ENCODE measurements at regions not wholly inside any gene's neighbourhood (a gene's known extent, or its start where the extent isn't known, plus 50 kb on each side); places are given as distances from the start of the nearest gene placed in this dataset. TPM values are rescaled to one million over a fixed set of nuclear protein-coding genes. Genes with fewer than 3 reads are reported as not detected.

DNA sequence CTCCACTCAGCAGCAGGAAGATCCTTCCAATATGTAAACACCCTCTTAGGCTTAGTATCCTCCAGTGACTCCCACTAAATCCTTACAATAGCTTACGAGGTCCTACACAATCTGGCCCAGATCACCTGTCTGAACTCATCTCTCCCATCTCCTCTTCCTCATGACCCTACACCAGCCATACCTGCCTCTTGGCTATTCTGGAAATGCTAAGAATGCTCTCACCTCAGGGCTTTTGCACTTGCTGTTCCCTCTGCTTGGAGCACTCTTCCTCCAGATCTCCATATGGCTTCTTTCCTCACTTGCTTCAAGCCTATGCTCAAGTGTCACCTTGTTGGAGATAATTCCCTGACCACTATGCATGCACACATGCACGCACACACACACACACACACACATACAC, 50.8 kb upstream of the FRMD4A start:
- CTCF ChIA-PET: no interaction called here

GRCh38 chr10:14380746-14381145, 50.0 kb upstream of the FRMD4A start:
- Mint-ChIP-seq H3K9me3 (ENCODE audit: insufficient read depth) (no peaks in the 10 kb centered on the region), H3K4me3 (no peak overlapping the region), H3K4me1 (peaks cover 22% of the 10 kb centered on the region), H3K27me3 (peaks cover 43% of the 10 kb centered on the region), H3K27ac (no peak overlapping the region)
- intact Hi-C loops (cut with micrococcal nuclease): no loop called here
- Histone ChIP-seq H3K4me3 (ENCODE audit: control extremely low read depth in 1 of 5, extremely low read depth in 1 of 5, insufficient read depth in 1 of 5, low read depth in 2 of 5, low read length in 4 of 5) (no peak overlapping the region), H3K9ac (ENCODE audit: low read length) (no peak overlapping the region), H3K27ac (ENCODE audit: low read length in 2 of 2) (no peak overlapping the region), H3K36me3 (replicated peaks in 1 of 2; ENCODE audit: control extremely low read depth in 1 of 2, control insufficient read depth in 1 of 2, extremely low read depth in 1 of 2, insufficient read depth in 2 of 2, low read length in 1 of 2) (no peaks in the 10 kb centered on the region), H3K4me1 (ENCODE audit: control insufficient read depth in 2 of 2, insufficient read depth in 2 of 2, low read length in 2 of 2) (peaks cover 11 to 20% of the 10 kb centered on the region in 2 donors), H2AFZ (ENCODE audit: insufficient read depth, low read depth, low read length, poor library complexity, severe bottlenecking) (no peak overlapping the region), H3K79me2 (ENCODE audit: control insufficient read depth, insufficient read depth, low read length) (no peaks in the 10 kb centered on the region), H4K20me1 (ENCODE audit: control insufficient read depth, insufficient read depth, low read length, poor library complexity, severe bottlenecking) (no peaks in the 10 kb centered on the region), H3K27me3 (replicated peaks in 1 of 4; ENCODE audit: control extremely low read depth in 1 of 4, control insufficient read depth in 3 of 4, insufficient read depth in 4 of 4, low read length in 3 of 4) (peaks cover 0 to 14% (median 0%) of the 10 kb centered on the region in 4 experiments), H3K4me2 (replicated peaks; ENCODE audit: low read depth, low read length, poor library complexity, severe bottlenecking) (no peak overlapping the region), H3K9me3 (ENCODE audit: control extremely low read depth in 1 of 3, control insufficient read depth in 2 of 3, insufficient read depth in 1 of 3, low read length in 2 of 3) (peaks cover 0 to 3% (median 0%) of the 10 kb centered on the region in 3 donors)
- ChIA-PET CTCF (no interaction called here), POLR2A (no interaction called here)
- TF ChIP-seq, protein P1, sequence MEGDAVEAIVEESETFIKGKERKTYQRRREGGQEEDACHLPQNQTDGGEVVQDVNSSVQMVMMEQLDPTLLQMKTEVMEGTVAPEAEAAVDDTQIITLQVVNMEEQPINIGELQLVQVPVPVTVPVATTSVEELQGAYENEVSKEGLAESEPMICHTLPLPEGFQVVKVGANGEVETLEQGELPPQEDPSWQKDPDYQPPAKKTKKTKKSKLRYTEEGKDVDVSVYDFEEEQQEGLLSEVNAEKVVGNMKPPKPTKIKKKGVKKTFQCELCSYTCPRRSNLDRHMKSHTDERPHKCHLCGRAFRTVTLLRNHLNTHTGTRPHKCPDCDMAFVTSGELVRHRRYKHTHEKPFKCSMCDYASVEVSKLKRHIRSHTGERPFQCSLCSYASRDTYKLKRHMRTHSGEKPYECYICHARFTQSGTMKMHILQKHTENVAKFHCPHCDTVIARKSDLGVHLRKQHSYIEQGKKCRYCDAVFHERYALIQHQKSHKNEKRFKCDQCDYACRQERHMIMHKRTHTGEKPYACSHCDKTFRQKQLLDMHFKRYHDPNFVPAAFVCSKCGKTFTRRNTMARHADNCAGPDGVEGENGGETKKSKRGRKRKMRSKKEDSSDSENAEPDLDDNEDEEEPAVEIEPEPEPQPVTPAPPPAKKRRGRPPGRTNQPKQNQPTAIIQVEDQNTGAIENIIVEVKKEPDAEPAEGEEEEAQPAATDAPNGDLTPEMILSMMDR (IDR thresholded peaks at IDR 0.05): no peak
- no peak for TF ChIP-seq EZH2 (IDR thresholded peaks at IDR 0.05; ENCODE audit: borderline replicate concordance, insufficient read depth, low read depth, low read length, poor library complexity, severe bottlenecking)
- DNase-seq: no peak
- ATAC-seq (ENCODE audit: low read depth): no peak
- WGBS (ENCODE audit: insufficient coverage): no CpG with 5 or more reads among the region's 1 CpG

More for the DNA sequence above, 50.8 kb upstream of the FRMD4A start:
- ATAC-seq (ENCODE audit: low read depth) (no peak), DNase-seq (no peak)
- Histone ChIP-seq H3K9me3 (ENCODE audit: control extremely low read depth in 1 of 3, control insufficient read depth in 2 of 3, insufficient read depth in 1 of 3, low read length in 2 of 3) (peaks cover 0 to 3% (median 0%) of the 10 kb centered on the region in 3 donors), H3K27me3 (replicated peaks in 1 of 4; ENCODE audit: control extremely low read depth in 1 of 4, control insufficient read depth in 3 of 4, insufficient read depth in 4 of 4, low read length in 3 of 4) (peaks cover 0 to 14% (median 0%) of the 10 kb centered on the region in 4 experiments), H4K20me1 (ENCODE audit: control insufficient read depth, insufficient read depth, low read length, poor library complexity, severe bottlenecking) (no peaks in the 10 kb centered on the region), H3K4me2 (replicated peaks; ENCODE audit: low read depth, low read length, poor library complexity, severe bottlenecking) (no peak overlapping the region), H3K4me3 (ENCODE audit: control extremely low read depth in 1 of 5, extremely low read depth in 1 of 5, insufficient read depth in 1 of 5, low read depth in 2 of 5, low read length in 4 of 5) (no peak overlapping the region), H3K9ac (ENCODE audit: low read length) (no peak overlapping the region), H2AFZ (ENCODE audit: insufficient read depth, low read depth, low read length, poor library complexity, severe bottlenecking) (no peak overlapping the region), H3K79me2 (ENCODE audit: control insufficient read depth, insufficient read depth, low read length) (no peaks in the 10 kb centered on the region), H3K4me1 (ENCODE audit: control insufficient read depth in 2 of 2, insufficient read depth in 2 of 2, low read length in 2 of 2) (peaks cover 11 to 20% of the 10 kb centered on the region in 2 donors), H3K27ac (ENCODE audit: low read length in 2 of 2) (no peak overlapping the region), H3K36me3 (replicated peaks in 1 of 2; ENCODE audit: control extremely low read depth in 1 of 2, control insufficient read depth in 1 of 2, extremely low read depth in 1 of 2, insufficient read depth in 2 of 2, low read length in 1 of 2) (no peaks in the 10 kb centered on the region)
- WGBS (ENCODE audit: insufficient coverage): 58% methylated on average over 2 of the region's 2 CpGs
- POLR2A ChIA-PET: no interaction called here
- Mint-ChIP-seq H3K27ac (no peak overlapping the region), H3K4me1 (peaks cover 22% of the 10 kb centered on the region), H3K27me3 (peaks cover 38% of the 10 kb centered on the region), H3K4me3 (no peak overlapping the region), H3K9me3 (ENCODE audit: insufficient read depth) (no peaks in the 10 kb centered on the region)
- TF ChIP-seq, protein P1 (IDR thresholded peaks at IDR 0.05): no peak
- TF ChIP-seq EZH2 (IDR thresholded peaks at IDR 0.05; ENCODE audit: borderline replicate concordance, insufficient read depth, low read depth, low read length, poor library complexity, severe bottlenecking): no peak
- intact Hi-C loops (cut with micrococcal nuclease): no loop called here

Small RNA genes lying in the stretch of these regions (small RNA-seq; reads per million reads assigned to genes)
- gene MIR1265 (ENCODE audit: insufficient read length, low read depth, low replicate concordance): not detected
- not detected for gene MIR4293 (ENCODE audit: insufficient read length, low read depth, low replicate concordance)

Measured in B cell (primary cell).